Activated CD4-positive, alpha-beta T cell treated with anti-CD3 and anti-CD28 coated beads, Interleukin-2, Interleukin-4, amounts not matched to agents 100 ng/mL and 50 ng/mL, durations not matched to agents 16 hours and 8 hours (primary cell): ENCODE measurements at regions not wholly inside any gene's neighbourhood (a gene's known extent, or its start where the extent isn't known, plus 50 kb on each side); places are given as distances from the start of the nearest gene placed in this dataset.

Source experiments
- DNase-seq: peaks from one replicate; pipeline ENCODE4 v3.0.0-alpha.2; 2020; ENCODE audit warnings: low spot score

GRCh38 chr16:72502594-72503005, 330.6 kb upstream of the PMFBP1 start:
- no peak for DNase-seq

GRCh38 chr16:72501739-72502593, 330.0 kb upstream of the PMFBP1 start:
- peak; percentile 32 for DNase-seq

GRCh38 chr16:72500545-72500944, 328.6 kb upstream of the PMFBP1 start:
- DNase-seq, result no peak

GRCh38 chr16:72493716-72494415, 321.9 kb upstream of the PMFBP1 start:
- DNase-seq, result no peak

GRCh38 chr16:72487283-72487682, 315.3 kb upstream of the PMFBP1 start:
- no peak for DNase-seq

- peak; percentile 39 for DNase-seq
Observed at GRCh38 chr16:72482695-72483094, 310.7 kb upstream of the PMFBP1 start.

- DNase-seq, result no peak
Observed at GRCh38 chr16:72481419-72481818, 309.5 kb upstream of the PMFBP1 start.

- no peak for DNase-seq
Observed at GRCh38 chr16:72480911-72481310, 309.0 kb upstream of the PMFBP1 start.

- no peak for DNase-seq
Observed at GRCh38 chr16:72475688-72476087, 303.7 kb upstream of the PMFBP1 start.

GRCh38 chr16:72474501-72475123, 302.7 kb upstream of the PMFBP1 start:
- DNase-seq, result peak; percentile 56

GRCh38 chr16:72473631-72474030, 301.7 kb upstream of the PMFBP1 start:
- no peak for DNase-seq

GRCh38 chr16:72471317-72471924, 299.5 kb upstream of the PMFBP1 start:
- DNase-seq, result no peak

- no peak for DNase-seq
Observed at GRCh38 chr16:72470541-72470940, 298.6 kb upstream of the PMFBP1 start.

GRCh38 chr16:72469932-72470331, 298.0 kb upstream of the PMFBP1 start:
- DNase-seq, result no peak

GRCh38 chr16:72468582-72468981, 296.6 kb upstream of the PMFBP1 start:
- no peak for DNase-seq

- peak; percentile 11 for DNase-seq
Observed at GRCh38 chr16:72467157-72467759, 295.3 kb upstream of the PMFBP1 start.

GRCh38 chr16:72464597-72465368, 292.8 kb upstream of the PMFBP1 start:
- no peak for DNase-seq

- no peak for DNase-seq
Observed at GRCh38 chr16:72464052-72464451, 292.1 kb upstream of the PMFBP1 start.

GRCh38 chr16:72458035-72458434, 286.1 kb upstream of the PMFBP1 start:
- no peak for DNase-seq

- no peak for DNase-seq
Observed at GRCh38 chr16:72457243-72457940, 285.4 kb upstream of the PMFBP1 start.
